ENCODE measurements at regions not wholly inside any gene's neighbourhood (a gene's known extent, or its start where the extent isn't known, plus 50 kb on each side); places are given as distances from the start of the nearest gene placed in this dataset.

GRCh38 chr2:16584824-16585540 lies 80.7 kb downstream of the CYRIA start:
- Histone ChIP-seq H3K4me3 (no peak overlapping the region), H3K27me3 (no peaks in the 10 kb centered on the region), H3K27ac (no peak overlapping the region), H3K9me3 (no peaks in the 10 kb centered on the region), H3K36me3 (peaks cover 0 to 18% of the 10 kb centered on the region in 2 donors), H3K4me1 (peaks cover 0 to 4% (median 0%) of the 10 kb centered on the region in 3 donors)
- no peak for ATAC-seq
- no peak for TF ChIP-seq EP300 (IDR thresholded peaks at IDR 0.05)
- TF ChIP-seq, protein P1, sequence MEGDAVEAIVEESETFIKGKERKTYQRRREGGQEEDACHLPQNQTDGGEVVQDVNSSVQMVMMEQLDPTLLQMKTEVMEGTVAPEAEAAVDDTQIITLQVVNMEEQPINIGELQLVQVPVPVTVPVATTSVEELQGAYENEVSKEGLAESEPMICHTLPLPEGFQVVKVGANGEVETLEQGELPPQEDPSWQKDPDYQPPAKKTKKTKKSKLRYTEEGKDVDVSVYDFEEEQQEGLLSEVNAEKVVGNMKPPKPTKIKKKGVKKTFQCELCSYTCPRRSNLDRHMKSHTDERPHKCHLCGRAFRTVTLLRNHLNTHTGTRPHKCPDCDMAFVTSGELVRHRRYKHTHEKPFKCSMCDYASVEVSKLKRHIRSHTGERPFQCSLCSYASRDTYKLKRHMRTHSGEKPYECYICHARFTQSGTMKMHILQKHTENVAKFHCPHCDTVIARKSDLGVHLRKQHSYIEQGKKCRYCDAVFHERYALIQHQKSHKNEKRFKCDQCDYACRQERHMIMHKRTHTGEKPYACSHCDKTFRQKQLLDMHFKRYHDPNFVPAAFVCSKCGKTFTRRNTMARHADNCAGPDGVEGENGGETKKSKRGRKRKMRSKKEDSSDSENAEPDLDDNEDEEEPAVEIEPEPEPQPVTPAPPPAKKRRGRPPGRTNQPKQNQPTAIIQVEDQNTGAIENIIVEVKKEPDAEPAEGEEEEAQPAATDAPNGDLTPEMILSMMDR (IDR thresholded peaks at IDR 0.05) = no peak
- no peak for TF ChIP-seq POLR2A (IDR thresholded peaks at IDR 0.05)
- no peak for TF ChIP-seq POLR2AphosphoS5 (IDR thresholded peaks at IDR 0.05)
- 63 to 100% methylated on average over 1 to 2 of the region's 2 CpGs for WGBS, 2 donors (ENCODE audit: low coverage in 1 of 2)

DNA sequence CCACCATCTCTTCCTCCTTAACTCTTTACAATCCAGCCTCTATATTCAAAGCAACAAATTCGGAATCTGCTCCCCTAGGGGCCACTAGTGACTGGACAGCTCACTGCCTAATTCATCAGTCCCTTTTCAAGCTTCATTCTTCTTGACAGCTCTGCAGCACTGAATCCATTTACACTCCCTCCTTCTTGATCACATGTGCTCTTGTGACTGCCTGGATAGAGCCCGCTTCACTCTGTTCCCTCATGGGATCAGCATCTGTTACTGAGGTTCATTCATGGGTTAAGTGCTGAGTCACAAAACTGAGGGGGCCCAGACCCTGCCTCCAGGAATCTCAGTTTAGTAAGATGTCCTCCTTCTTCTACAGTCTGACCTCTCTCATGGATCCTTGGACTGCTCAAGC lies 81.5 kb downstream of the CYRIA start:
- TF ChIP-seq, protein P1 (IDR thresholded peaks at IDR 0.05) = no peak
- TF ChIP-seq POLR2A (IDR thresholded peaks at IDR 0.05) = no peak
- TF ChIP-seq POLR2AphosphoS5 (IDR thresholded peaks at IDR 0.05) = no peak
- no peak for TF ChIP-seq EP300 (IDR thresholded peaks at IDR 0.05)
- H3K4me1 ChIP-seq = peaks cover 0 to 4% (median 0%) of the 10 kb centered on the region in 3 donors
- ATAC-seq = no peak
- no peak overlapping the region for H3K4me3 ChIP-seq
- H3K27me3 ChIP-seq = no peaks in the 10 kb centered on the region
- no peak overlapping the region for H3K27ac ChIP-seq
- H3K9me3 ChIP-seq = no peaks in the 10 kb centered on the region
- WGBS, 2 donors (ENCODE audit: low coverage in 1 of 2) = 78 to 94% methylated on average over 2 of the region's 2 CpGs
- H3K36me3 ChIP-seq = peaks cover 0 to 18% of the 10 kb centered on the region in 2 donors

- no peak for ATAC-seq
- no peak for TF ChIP-seq EP300 (IDR thresholded peaks at IDR 0.05)
- TF ChIP-seq, protein P1 (IDR thresholded peaks at IDR 0.05) = no peak
- no peak for TF ChIP-seq POLR2AphosphoS5 (IDR thresholded peaks at IDR 0.05)
- TF ChIP-seq POLR2A (IDR thresholded peaks at IDR 0.05) = no peak
- 83 to 100% methylated on average over 1 of the region's 1 CpG for WGBS, 2 donors (ENCODE audit: low coverage in 1 of 2)
- Histone ChIP-seq H3K9me3 (no peaks in the 10 kb centered on the region), H3K4me3 (no peak overlapping the region), H3K4me1 (peaks cover 0 to 4% (median 0%) of the 10 kb centered on the region in 3 donors), H3K36me3 (peaks cover 0 to 5% of the 10 kb centered on the region in 2 donors), H3K27ac (no peak overlapping the region), H3K27me3 (no peaks in the 10 kb centered on the region)
These were observed 84.4 kb downstream of the CYRIA start for GRCh38 chr2:16581241-16581640.

- H3K36me3 ChIP-seq = peaks cover 0 to 3% of the 10 kb centered on the region in 2 donors
- 74 to 82% methylated on average over 2 to 3 of the region's 3 CpGs for WGBS, 2 donors (ENCODE audit: low coverage in 1 of 2)
- TF ChIP-seq EP300 (IDR thresholded peaks at IDR 0.05) = no peak
- TF ChIP-seq POLR2A (IDR thresholded peaks at IDR 0.05) = no peak
- TF ChIP-seq POLR2AphosphoS5 (IDR thresholded peaks at IDR 0.05) = no peak
- no peak overlapping the region for H3K4me3 ChIP-seq
- H3K27me3 ChIP-seq = no peaks in the 10 kb centered on the region
- no peaks in the 10 kb centered on the region for H3K9me3 ChIP-seq
- ATAC-seq = no peak
- no peak overlapping the region for H3K27ac ChIP-seq
- no peaks in the 10 kb centered on the region for H3K4me1 ChIP-seq
These were observed 87.6 kb downstream of the CYRIA start for GRCh38 chr2:16578081-16578480.

GRCh38 chr2:16570516-16570915 lies 95.1 kb downstream of the CYRIA start:
- TF ChIP-seq, protein P1 (IDR thresholded peaks at IDR 0.05) = no peak
- no peak for TF ChIP-seq POLR2A (IDR thresholded peaks at IDR 0.05)
- no peak for TF ChIP-seq EP300 (IDR thresholded peaks at IDR 0.05)
- no peak for TF ChIP-seq POLR2AphosphoS5 (IDR thresholded peaks at IDR 0.05)
- Histone ChIP-seq H3K4me1 (no peaks in the 10 kb centered on the region), H3K9me3 (no peaks in the 10 kb centered on the region), H3K27me3 (no peaks in the 10 kb centered on the region), H3K27ac (no peak overlapping the region), H3K4me3 (no peak overlapping the region), H3K36me3 (peaks cover 0 to 5% of the 10 kb centered on the region in 2 donors)
- WGBS, 2 donors (ENCODE audit: low coverage in 1 of 2) = 81 to 88% methylated on average over 2 to 3 of the region's 3 CpGs
- ATAC-seq = no peak

Measured in gastroesophageal sphincter (tissue), 4 donors.